ENCODE measurements at regions not wholly inside any gene's neighbourhood (a gene's known extent, or its start where the extent isn't known, plus 50 kb on each side); places are given as distances from the start of the nearest gene placed in this dataset.
"Not testable (repeated sequence)": the region's sequence is repeated elsewhere in the genome, so short reads cannot be mapped to it uniquely, and the experiment has no call there.

DNA sequence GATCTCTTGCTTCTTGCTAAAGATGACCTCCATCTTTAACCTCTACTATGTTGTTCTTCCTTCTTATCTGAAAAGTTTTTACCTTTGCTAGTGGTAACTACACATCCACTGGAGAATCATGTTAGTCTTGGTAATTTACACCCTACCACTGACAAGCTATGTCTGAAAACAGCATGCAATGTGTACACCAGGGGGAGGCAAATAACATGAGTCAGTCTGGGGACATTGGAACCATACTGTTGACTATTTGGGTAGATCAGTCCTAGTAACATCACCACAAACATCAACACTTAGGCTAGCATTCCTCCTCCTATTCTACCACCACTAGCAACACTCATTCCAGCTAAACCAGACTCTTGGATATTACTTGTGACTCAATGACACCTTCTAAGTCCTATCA lies 549.0 kb downstream of the KCNT2 start:
- Histone ChIP-seq H3K27ac (ENCODE audit: low read depth, low read length, severe bottlenecking) (no peak overlapping the region), H3K36me3 (ENCODE audit: control insufficient read depth, insufficient read depth, low read length) (no peaks in the 10 kb centered on the region), H3K4me3 (ENCODE audit: extremely low read depth, insufficient read depth, low read length, poor library complexity, severe bottlenecking) (no peak overlapping the region), H3K4me1 (ENCODE audit: control insufficient read depth, insufficient read depth, low read length, poor library complexity, severe bottlenecking) (no peaks in the 10 kb centered on the region), H3K9me3 (ENCODE audit: control insufficient read depth, low read length) (no peaks in the 10 kb centered on the region)

DNA sequence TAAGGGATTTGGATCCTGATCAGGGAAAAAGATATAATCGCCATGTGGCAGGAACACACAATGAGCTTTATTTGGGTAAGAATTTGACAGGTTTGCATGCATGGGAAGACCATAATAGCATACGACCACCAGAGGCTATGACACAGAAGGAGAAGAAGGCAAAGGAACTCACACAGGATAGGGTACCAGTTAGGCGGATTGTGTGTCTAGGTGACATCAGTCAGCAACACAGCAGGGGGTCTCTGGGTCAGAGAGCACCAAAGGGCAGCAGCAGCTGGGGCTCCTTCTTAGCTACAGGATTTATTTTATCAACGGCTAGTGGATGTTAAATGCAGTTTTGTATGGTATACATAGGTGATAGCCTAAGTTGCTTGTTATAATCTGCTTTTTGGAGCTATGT lies 551.3 kb downstream of the KCNT2 start:
- no peak overlapping the region for H3K4me3 ChIP-seq (ENCODE audit: extremely low read depth, insufficient read depth, low read length, poor library complexity, severe bottlenecking)
- H3K36me3 ChIP-seq (ENCODE audit: control insufficient read depth, insufficient read depth, low read length): no peaks in the 10 kb centered on the region
- H3K9me3 ChIP-seq (ENCODE audit: control insufficient read depth, low read length): no peaks in the 10 kb centered on the region
- 84 to 94% methylated on average over 2 to 4 of the region's 4 CpGs for WGBS, 2 experiments (ENCODE audit: insufficient coverage in 2 of 2)
- H3K4me1 ChIP-seq (ENCODE audit: control insufficient read depth, insufficient read depth, low read length, poor library complexity, severe bottlenecking): no peaks in the 10 kb centered on the region
- H3K27ac ChIP-seq (ENCODE audit: low read depth, low read length, severe bottlenecking): no peak overlapping the region

DNA sequence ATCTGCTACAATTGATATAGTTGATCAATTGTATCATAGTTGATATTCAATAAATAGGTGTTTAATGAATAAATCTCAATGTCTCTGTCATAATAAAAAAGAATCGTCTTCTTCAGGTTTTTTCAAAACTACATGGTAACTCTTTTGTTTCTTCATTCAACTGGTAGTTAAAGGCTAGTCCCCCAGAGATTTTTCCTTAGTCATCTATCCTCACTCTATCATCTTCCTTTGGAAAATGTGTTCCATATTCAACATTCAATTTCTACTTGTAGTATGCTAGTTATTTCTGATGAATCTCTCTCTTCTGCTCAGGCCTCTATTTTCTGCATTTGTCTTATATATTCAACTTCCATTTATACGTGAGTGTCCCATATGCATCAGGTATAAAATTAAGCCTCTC lies 558.8 kb downstream of the KCNT2 start:
- Histone ChIP-seq H3K27ac (ENCODE audit: low read depth, low read length, severe bottlenecking) (no peak overlapping the region), H3K36me3 (ENCODE audit: control insufficient read depth, insufficient read depth, low read length) (no peaks in the 10 kb centered on the region), H3K4me1 (ENCODE audit: control insufficient read depth, insufficient read depth, low read length, poor library complexity, severe bottlenecking) (no peaks in the 10 kb centered on the region), H3K9me3 (ENCODE audit: control insufficient read depth, low read length) (no peaks in the 10 kb centered on the region), H3K4me3 (ENCODE audit: extremely low read depth, insufficient read depth, low read length, poor library complexity, severe bottlenecking) (no peak overlapping the region)
- 80 to 93% methylated on average over 1 to 2 of the region's 2 CpGs for WGBS, 2 experiments (ENCODE audit: insufficient coverage in 2 of 2)

DNA sequence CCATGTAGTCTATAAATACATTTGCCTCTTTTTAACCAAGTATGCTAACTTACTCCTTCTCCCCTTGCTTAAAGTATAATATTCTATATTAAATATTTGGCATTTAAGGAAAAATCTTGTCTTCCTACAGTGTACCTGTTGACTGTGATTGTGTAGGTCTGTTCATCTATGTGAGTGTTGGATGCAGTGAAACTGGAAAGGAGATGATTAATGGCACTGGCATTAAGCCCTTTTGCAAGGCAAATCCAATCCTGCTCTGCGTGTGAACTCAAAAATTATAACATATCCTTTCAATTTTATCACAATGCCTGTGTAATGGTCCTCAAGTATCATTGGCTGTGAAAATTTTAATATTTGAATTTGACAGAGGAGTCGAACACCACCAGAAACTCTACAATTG lies 565.0 kb downstream of the KCNT2 start:
- Histone ChIP-seq H3K4me1 (ENCODE audit: control insufficient read depth, insufficient read depth, low read length, poor library complexity, severe bottlenecking) (no peaks in the 10 kb centered on the region), H3K9me3 (ENCODE audit: control insufficient read depth, low read length) (no peaks in the 10 kb centered on the region), H3K36me3 (ENCODE audit: control insufficient read depth, insufficient read depth, low read length) (no peaks in the 10 kb centered on the region), H3K27ac (ENCODE audit: low read depth, low read length, severe bottlenecking) (no peak overlapping the region), H3K4me3 (ENCODE audit: extremely low read depth, insufficient read depth, low read length, poor library complexity, severe bottlenecking) (no peak overlapping the region)
- WGBS, 2 experiments (ENCODE audit: insufficient coverage in 2 of 2): no CpG with 5 or more reads among the region's 2 CpGs

DNA sequence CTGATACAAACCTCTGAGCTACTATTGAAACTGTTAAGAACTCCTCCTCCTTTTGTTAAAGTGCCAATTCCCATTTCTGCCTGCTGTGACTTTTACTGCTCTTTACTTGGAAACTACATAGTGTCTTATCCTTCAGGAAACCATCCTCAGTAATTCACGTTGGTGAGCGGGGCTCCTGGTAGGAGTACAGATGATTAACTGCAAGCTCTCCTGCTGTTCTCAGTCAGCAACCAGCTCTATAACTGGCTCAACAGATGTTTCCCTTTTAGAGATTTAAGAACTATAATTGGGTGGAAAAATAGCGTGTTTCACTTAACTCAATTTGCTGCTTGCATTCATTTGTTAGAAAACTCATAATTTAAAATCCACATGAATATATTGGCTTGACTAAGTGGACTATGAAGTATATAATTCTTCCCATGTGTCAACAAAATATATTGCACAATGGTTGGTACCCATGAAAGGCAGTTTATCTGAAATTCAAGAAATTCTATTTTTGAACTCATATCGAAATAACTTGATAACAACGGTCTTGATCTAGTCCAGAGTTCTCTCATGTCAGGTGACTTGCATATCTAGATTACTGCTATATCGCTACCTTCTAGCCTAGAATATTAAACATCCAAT lies 574.0 kb downstream of the KCNT2 start:
- H3K4me3 ChIP-seq (ENCODE audit: extremely low read depth, insufficient read depth, low read length, poor library complexity, severe bottlenecking): no peak overlapping the region
- WGBS, 2 experiments (ENCODE audit: insufficient coverage in 2 of 2): 100% methylated on average over 2 of the region's 6 CpGs; no CpG with 5 or more reads in 1 of the 2 experiments
- H3K27ac ChIP-seq (ENCODE audit: low read depth, low read length, severe bottlenecking): no peak overlapping the region

DNA sequence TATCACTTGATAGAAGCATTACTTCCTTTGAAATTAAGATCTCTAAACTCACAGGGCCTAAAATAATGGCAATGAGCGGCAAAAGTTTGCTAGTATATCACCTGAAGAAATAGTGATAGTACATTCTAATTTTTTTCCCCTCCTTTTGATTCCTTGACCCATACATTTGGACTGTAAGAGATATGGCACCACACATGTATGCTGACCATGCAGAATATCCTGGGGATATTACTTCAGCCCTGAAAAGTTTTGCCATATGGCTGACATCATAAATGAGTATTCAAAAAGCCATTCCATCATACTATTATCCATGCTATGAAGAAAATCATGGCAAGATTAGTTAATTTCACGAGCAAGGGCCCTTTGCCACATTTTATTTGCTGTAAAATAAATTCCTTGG lies 576.9 kb downstream of the KCNT2 start:
- H3K9me3 ChIP-seq (ENCODE audit: control insufficient read depth, low read length); H3K4me1 ChIP-seq (ENCODE audit: control insufficient read depth, insufficient read depth, low read length, poor library complexity, severe bottlenecking); H3K27ac ChIP-seq (ENCODE audit: low read depth, low read length, severe bottlenecking); H3K4me3 ChIP-seq (ENCODE audit: extremely low read depth, insufficient read depth, low read length, poor library complexity, severe bottlenecking); H3K36me3 ChIP-seq (ENCODE audit: control insufficient read depth, insufficient read depth, low read length): not testable (repeated sequence)
- WGBS, 2 experiments (ENCODE audit: insufficient coverage in 2 of 2): no CpG with 5 or more reads among the region's 2 CpGs

More for the DNA sequence above, 574.0 kb downstream of the KCNT2 start:
- Histone ChIP-seq H3K36me3 (ENCODE audit: control insufficient read depth, insufficient read depth, low read length) (no peaks in the 10 kb centered on the region), H3K9me3 (ENCODE audit: control insufficient read depth, low read length) (no peaks in the 10 kb centered on the region), H3K4me1 (ENCODE audit: control insufficient read depth, insufficient read depth, low read length, poor library complexity, severe bottlenecking) (no peaks in the 10 kb centered on the region)

DNA sequence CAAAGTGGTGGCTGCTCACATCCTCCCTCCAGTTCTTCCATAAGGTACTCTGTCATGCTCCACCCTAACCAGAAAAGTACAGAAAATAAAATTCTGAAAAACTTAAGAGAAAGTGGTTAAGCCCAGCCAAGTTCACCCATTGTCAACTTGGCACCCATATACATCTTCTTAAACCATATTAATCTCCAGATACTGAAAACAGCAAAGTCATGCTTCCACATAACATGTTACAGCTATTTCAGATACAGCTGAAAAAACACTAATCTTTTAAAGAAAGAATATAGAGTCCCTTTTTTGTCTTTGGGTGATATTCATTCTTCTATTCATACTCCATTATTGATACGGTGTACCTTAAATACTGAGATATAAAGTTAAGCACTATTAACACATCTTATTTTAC lies 577.8 kb downstream of the KCNT2 start:
- WGBS, 2 experiments (ENCODE audit: insufficient coverage in 2 of 2): no CpG with 5 or more reads among the region's 1 CpG
- Histone ChIP-seq H3K4me1 (ENCODE audit: control insufficient read depth, insufficient read depth, low read length, poor library complexity, severe bottlenecking) (no peaks in the 10 kb centered on the region), H3K4me3 (ENCODE audit: extremely low read depth, insufficient read depth, low read length, poor library complexity, severe bottlenecking) (no peak overlapping the region)

DNA sequence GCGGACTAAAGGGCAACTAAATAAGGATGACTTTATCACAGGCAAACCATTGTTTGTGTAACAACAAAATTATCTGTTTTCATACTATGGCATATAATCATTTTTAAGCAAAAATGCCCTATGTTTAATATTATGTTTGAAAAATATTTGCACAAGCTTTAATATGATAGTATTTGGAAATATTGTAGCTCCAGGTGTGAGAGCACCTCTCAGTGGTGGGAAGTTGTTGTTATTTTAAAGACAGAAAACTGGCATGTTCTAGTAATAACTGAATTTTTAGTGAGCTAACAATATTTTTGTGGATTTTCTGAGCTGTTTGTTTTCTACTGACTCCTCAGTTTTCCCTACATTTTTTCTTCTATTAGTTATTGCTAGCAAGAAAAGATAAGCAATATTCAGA lies 578.8 kb downstream of the KCNT2 start:
- H3K4me3 ChIP-seq (ENCODE audit: extremely low read depth, insufficient read depth, low read length, poor library complexity, severe bottlenecking): no peak overlapping the region
- no peaks in the 10 kb centered on the region for H3K9me3 ChIP-seq (ENCODE audit: control insufficient read depth, low read length)
- H3K36me3 ChIP-seq (ENCODE audit: control insufficient read depth, insufficient read depth, low read length): no peaks in the 10 kb centered on the region
- no CpG with 5 or more reads among the region's 1 CpG for WGBS, 2 experiments (ENCODE audit: insufficient coverage in 2 of 2)
- H3K27ac ChIP-seq (ENCODE audit: low read depth, low read length, severe bottlenecking): no peak overlapping the region
- H3K4me1 ChIP-seq (ENCODE audit: control insufficient read depth, insufficient read depth, low read length, poor library complexity, severe bottlenecking): no peaks in the 10 kb centered on the region

More for the DNA sequence above, 577.8 kb downstream of the KCNT2 start:
- H3K9me3 ChIP-seq (ENCODE audit: control insufficient read depth, low read length): no peaks in the 10 kb centered on the region
- H3K36me3 ChIP-seq (ENCODE audit: control insufficient read depth, insufficient read depth, low read length): no peaks in the 10 kb centered on the region
- H3K27ac ChIP-seq (ENCODE audit: low read depth, low read length, severe bottlenecking): no peak overlapping the region

DNA sequence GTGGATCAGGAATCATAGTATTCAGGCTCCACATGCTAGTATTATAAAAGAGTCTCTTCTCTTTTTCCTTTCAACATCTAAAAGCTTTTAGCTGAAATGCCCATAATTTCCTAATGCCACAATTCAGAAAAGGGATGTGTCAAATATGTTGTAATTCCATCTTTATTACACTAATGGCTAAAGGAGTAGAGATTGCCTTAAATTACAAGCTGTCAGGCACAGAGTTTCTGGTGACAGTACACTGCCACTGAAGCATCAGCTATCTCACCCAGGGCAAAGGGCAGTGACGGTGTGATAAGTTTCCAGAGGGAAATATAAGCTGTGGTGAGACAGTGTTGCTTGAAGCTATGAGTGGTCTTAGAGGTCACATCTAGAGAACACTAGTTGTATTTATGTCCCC lies 581.1 kb downstream of the KCNT2 start:
- no CpG with 5 or more reads among the region's 1 CpG for WGBS, 2 experiments (ENCODE audit: insufficient coverage in 2 of 2)
- H3K27ac ChIP-seq (ENCODE audit: low read depth, low read length, severe bottlenecking): no peak overlapping the region

DNA sequence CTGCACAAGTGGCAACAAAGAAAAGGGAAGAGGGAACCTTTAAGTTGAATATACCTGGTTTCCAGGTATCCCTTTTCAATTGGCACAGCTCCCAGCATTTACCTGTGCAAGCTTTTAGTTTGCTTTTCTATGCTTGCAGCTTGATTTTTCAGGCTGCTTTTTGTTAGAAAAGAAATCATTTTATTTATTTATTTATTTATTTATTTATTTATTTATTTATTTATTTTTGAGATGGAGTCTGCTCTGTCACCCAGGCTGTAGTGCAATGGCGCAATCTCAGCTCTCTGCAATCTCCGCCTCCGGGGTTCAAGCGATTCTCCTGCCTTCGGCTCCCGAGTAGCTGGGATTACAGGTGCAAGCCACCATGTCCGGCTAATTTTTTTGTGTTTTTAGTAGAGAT lies 587.1 kb downstream of the KCNT2 start:
- 93% methylated on average over 5 to 7 of the region's 7 CpGs for WGBS, 2 experiments (ENCODE audit: insufficient coverage in 2 of 2)
- H3K36me3 ChIP-seq (ENCODE audit: control insufficient read depth, insufficient read depth, low read length); H3K4me3 ChIP-seq (ENCODE audit: extremely low read depth, insufficient read depth, low read length, poor library complexity, severe bottlenecking); H3K27ac ChIP-seq (ENCODE audit: low read depth, low read length, severe bottlenecking); H3K4me1 ChIP-seq (ENCODE audit: control insufficient read depth, insufficient read depth, low read length, poor library complexity, severe bottlenecking); H3K9me3 ChIP-seq (ENCODE audit: control insufficient read depth, low read length): not testable (repeated sequence)

More for the DNA sequence above, 581.1 kb downstream of the KCNT2 start:
- no peaks in the 10 kb centered on the region for H3K4me1 ChIP-seq (ENCODE audit: control insufficient read depth, insufficient read depth, low read length, poor library complexity, severe bottlenecking)
- no peak overlapping the region for H3K4me3 ChIP-seq (ENCODE audit: extremely low read depth, insufficient read depth, low read length, poor library complexity, severe bottlenecking)
- H3K9me3 ChIP-seq (ENCODE audit: control insufficient read depth, low read length): no peaks in the 10 kb centered on the region
- no peaks in the 10 kb centered on the region for H3K36me3 ChIP-seq (ENCODE audit: control insufficient read depth, insufficient read depth, low read length)

DNA sequence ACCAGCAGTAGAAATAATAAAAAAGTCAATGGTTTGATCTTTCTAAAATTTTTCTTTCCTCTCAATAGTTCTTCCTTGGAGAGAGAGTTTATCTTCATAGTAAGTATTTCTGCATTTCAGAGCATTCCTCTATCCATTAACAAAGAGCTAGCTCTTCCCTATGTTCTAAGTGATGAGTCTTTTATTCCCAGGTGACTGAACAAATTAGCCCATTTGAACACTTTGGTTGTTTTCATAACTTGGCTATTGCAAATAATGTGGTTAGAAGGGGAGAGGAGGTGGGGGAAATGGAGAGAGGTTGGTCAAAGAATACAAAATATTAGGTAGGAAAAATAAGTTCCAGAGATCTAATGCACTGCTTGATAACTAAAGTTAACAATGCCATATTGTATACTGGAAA lies 598.9 kb downstream of the KCNT2 start:
- Histone ChIP-seq H3K27ac (ENCODE audit: low read depth, low read length, severe bottlenecking) (no peak overlapping the region), H3K4me3 (ENCODE audit: extremely low read depth, insufficient read depth, low read length, poor library complexity, severe bottlenecking) (no peak overlapping the region), H3K9me3 (ENCODE audit: control insufficient read depth, low read length) (no peaks in the 10 kb centered on the region), H3K4me1 (ENCODE audit: control insufficient read depth, insufficient read depth, low read length, poor library complexity, severe bottlenecking) (no peaks in the 10 kb centered on the region), H3K36me3 (ENCODE audit: control insufficient read depth, insufficient read depth, low read length) (no peaks in the 10 kb centered on the region)
